DMS153 treated with DMSO at 0.1 percent for 48 hours (cell line): ENCODE measurements at regions not wholly inside any gene's neighbourhood (a gene's known extent, or its start where the extent isn't known, plus 50 kb on each side); places are given as distances from the start of the nearest gene placed in this dataset.
"Not testable (repeated sequence)": the region's sequence is repeated elsewhere in the genome, so short reads cannot be mapped to it uniquely, and the experiment has no call there.

ENCODE experiments used
- DNase-seq: peaks from one replicate; lab custom pipeline; 2025; ENCODE audit not compliant: unreplicated experiment; lab: John Stamatoyannopoulos, UW

DNA sequence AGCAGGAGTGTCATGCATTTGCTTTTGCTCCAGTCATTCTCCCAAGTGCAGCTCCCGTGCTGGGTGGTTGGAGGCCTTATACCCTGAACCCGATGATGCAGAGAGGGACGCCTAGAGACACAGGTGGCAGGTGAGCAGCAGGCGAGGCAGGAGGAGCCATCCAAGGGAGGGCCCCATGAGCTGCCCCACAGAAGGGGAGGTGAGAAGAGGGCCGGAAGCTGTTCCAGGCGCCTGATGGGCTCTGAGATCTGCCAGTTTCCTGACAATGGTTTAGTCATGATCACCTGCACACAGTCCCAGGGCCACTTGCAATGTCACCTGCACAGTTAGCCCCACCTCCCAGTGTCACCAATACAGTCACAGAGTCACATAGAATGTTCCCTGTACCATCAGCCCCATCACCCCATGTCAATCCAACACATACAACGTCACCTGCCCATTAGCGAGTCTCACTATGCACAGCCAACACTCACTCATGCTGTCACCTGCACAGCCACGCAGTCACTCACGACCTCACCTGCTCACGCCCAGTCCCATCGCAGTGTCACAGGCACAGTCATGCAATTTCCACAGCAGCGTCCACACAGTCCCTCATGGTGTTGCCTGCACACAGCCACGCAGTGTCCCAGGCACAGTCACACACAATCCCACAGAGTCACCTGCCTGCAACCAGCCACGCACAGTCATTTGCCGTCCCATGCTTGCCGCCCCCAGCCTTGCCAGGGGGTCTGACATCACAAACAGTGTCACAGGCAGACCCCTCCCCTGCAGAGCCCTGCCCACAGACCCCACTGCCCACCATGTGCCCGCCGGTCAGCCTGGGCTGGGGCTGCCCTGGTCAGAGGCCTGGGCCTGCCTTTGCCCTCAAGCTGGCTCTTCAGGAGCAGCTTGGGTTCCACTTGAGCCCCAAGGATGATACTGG lies 113.4 kb downstream of the LHX2 start:
- DNase-seq, result peak; percentile 84

DNA sequence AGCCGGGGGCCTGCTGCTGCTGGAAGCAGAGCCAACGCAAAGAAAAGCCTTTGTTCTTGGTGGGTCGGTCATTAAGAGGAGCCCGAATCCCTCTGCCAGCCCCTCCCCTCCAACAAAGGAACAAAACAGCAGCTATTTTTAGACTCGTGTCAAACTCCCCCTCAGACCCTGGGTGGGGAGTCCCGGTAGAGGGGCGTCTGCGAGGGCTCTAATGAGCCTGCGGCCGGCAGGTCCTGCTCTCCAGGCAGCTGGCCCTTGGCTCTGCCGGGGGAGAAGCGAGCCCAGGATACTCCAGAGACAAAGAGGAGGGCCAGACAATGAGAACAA lies 114.0 kb downstream of the LHX2 start:
- DNase-seq, result no peak

DNA sequence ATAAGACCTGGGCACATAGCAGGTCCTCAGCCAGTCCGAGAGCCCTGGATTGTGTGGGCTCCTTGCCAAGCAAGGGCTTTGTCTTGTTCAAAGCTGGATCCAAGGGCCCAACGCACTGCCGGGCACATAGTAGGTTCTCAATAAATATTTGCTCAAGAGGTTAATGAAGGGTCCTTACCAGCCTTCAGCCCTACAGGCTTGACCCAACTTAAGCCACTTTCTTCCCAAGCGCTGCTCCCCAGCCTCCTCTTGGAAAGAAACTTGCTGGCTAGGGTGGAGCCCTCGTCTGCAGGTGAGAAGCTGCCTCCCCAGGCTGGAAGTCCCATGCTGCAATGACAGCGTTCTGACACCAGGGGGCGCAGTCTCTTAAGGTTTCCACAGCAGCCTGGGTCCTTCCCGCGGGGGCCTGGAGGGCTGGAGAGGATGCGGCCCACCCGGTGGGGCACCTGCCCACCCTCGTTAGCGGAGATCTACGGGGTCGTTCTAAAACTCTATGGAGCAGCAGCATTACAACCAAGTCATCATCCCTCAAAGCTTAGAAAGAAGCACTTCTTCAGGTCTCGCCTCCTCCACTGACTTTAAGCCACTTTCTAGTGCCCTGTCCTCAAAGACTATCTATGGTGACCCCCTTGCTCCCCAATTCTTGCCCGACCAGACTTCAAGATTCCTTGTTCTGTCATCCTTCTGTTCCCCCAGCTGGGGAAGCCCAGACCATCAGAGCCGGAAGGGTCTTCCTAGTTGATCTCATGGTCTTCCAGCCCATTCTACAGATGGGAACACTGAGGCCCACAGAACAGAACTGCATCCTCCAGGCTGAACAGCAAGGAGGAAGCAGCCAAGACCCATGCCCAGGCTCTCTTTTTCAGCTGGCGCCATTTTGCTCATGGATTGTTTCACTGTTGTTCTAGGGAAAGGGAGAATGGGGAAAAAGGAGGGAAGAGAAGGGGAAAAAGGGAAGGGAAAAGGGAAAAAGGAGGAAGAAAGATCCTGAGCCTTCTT lies 115.4 kb downstream of the LHX2 start:
- peak; percentile 25 for DNase-seq

DNA sequence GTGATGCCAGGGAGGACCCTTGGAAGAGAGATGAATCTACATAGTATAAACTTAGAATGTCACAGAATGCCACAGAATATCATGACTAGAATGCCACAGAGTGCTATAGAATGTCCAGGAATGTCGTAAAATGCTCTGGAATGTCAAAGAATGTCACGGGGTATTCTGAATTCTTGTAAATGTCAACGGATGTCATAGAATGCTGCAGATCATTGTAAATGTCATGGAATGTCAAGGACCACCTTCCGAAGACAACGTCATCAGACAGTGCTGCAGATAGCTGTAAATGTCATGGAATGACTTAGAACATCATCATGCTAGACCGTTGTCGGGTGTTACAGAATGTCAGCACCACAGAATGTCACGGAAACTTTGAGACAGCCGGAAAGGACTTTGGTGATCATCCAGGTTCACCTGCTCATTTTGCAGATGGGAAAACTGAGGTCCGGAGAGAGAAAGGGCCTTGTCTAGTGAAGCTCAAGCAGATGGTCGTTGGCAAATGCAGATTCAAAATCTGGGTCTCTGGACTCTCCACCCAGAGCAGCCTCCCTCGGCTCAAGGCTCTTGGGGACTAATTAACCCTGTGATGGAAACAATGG lies 117.1 kb downstream of the LHX2 start:
- DNase-seq, result no peak

DNA sequence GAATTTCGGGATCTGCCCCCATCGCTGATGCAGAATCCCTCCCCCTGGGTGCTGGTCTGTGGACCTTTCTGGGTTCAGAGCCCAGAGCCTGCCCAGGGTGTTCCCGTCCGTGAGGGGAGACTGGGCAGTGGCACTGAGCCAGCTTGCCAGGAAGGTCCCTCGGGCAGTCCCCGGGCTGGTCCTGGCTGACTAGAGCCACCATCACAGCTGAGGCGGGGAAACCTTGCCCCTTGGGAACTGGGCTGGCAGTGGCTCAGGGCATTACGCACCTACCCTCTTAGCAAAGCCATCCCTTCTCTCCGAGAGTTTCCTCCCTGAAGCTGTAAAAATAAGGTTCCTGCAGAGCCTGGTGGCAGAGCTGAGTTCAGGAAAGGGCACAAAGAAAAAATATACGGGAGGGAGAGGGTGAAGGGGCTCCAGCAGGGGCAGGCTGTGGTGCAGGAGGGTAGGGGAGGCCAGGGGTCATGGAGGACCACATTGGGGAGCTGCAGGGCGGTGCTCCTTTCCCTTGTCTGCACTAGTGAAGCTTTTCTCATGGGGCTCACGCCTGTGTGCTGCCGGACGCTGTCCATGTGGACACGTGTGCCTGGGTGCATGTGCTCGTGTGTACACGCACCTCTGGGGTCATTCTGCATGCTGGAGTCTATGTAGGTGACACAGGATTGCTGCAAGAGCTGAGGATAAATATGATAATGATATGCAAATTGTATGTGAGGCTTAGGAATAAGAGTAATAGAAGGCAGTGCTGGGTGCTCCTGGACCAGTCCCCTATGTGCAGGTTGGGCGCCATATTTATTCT lies 118.9 kb downstream of the LHX2 start:
- DNase-seq, result peak; percentile 15

DNA sequence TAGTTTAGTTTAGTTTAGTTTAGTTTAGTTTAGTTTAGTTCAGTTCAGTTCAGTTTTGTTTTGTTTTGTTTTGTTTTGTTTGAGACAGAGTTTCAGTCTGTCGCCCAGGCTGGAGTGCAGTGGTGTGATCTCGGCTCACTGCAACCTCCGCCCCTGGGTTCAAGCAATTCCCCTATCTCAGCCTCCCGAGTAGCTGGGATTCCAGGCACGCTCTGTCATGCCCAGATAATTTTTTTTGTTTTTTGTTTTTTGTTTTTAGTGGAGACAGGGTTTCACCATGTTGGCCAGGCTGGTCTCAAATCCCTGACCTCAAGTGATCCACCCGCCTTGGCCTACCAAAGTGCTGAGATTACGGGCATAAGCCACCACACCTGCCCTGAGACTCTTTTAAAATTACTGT lies 120.0 kb downstream of the LHX2 start:
- not testable (repeated sequence) for DNase-seq

DNA sequence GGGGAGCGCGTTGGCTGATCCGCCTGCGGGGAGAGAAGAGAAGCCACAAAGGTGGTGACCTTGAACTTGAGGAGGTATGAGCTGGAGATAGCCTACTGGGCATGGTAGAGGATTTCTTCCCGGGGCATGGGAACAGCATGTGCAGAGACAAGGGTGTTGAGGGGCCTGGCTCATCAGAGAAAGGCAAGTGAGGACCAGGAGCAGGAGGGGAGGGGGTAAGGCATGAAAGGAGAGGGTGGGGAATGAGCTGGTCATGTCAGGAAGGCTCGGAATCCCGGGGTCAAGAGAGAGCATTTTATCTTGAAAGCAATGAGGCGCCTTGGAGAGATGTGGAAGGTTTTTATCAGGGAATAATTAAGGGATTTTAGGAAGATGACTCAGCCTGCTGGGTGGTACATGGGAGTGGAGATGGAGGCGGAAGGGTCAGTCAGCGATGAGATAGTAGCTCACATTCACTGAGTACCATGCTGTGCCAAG lies 121.1 kb downstream of the LHX2 start:
- DNase-seq, result no peak

DNA sequence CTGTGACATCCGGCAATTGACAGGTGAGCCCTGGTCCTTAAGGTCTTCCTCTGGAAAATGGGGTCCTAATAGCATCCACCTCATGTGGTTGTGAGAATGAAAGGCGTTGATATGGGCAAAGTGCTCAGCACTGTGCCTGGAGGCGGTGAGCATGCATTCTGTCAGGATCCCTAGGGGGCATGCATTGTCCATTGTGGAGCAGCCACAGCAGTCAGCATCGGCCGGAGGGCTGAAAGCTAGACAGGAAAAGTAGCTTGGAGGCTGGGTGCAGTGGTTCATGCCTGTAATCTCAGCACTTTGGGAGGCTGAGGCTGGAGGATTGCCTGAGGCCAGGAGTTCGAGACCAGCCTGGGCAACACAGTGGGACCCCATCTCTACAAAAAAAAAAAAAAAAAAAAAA lies 122.2 kb downstream of the LHX2 start:
- DNase-seq, result no peak

DNA sequence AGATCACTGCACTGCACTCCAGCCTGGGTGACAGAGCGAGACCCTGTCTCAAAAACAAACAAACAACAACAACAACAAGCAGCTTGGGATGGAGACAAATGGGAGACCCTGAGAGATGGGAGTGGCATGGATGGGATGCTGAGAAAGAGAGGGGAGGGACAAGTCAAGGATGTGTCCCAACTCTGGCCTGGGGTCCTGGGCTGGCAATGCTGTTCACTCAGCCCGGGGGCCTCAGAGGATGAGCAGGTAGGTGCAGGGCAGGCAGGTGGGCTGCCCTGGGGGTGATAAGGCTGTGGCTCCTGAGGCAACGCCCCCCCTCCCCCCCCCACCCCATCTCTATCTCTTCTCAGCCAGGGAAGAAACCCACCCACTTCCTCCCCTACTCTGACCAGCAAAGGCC lies 123.0 kb downstream of the LHX2 start:
- no peak for DNase-seq

DNA sequence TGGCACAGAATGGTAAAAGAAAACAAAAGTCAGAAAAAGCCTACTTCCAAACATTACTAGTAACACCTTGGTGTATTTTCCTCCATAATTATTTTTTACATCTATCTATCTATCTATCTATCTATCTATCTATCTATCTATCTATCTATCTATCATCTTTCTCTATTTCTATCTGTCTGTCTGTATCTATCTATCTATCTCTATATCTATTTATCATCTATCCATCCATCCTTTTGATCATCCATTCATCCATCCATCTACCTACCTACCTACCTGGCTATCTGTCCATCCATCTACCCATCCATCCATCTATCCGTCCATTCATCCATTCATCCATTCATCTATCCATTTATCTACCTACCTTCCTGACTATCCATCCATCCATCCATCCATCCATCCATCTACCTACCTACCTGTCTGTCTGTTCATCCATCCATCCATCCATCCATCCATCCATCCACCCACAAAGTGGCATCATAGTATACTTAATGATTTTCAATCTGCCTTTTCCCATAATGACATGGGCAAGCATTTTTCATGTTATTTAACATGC lies 121.9 kb upstream of the NEK6 start:
- DNase-seq, result no peak

DNA sequence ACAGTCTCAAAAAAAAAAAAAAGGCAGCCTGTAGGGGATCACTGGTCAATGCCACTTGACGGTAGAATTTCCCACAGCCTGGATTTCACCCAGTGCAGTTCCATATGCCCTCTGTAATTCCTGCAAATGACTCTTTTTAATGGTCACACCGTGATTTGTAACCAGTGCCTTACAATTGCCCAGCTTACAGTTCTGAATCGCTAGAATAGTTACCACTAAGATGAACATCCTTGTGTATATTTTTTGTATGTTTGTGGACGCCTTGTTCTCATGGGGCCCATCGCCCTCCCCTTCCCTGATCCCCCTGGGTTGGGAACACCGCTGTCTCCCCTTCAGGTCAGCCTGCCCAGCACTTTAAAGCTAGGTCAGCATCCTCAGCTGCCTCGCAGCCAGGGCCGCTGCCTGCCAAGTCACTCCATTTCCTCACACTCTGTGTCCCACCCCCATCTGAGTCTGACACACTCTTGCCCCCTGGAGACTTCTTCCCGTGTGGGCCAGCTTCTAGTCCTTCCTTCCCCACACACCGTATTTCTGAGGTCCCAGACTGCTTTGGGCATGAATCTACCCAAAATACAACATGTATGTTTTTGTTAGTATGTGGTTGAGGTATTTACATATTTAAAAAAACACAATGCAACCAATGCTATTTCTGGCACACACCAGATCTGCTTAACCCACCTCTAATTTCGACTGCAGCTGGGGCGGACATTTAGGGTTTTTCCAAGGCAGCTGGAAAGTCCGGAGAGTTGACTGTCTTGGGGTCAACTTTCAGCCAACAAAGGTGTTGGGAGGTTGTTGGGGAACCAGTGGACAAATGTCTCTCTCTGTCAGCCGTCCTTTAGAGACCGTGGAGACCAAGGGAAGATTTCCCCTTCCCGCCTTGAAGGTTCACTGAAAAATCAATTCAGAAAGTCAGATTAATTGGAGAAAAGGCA lies 120.5 kb upstream of the NEK6 start:
- no peak for DNase-seq

DNA sequence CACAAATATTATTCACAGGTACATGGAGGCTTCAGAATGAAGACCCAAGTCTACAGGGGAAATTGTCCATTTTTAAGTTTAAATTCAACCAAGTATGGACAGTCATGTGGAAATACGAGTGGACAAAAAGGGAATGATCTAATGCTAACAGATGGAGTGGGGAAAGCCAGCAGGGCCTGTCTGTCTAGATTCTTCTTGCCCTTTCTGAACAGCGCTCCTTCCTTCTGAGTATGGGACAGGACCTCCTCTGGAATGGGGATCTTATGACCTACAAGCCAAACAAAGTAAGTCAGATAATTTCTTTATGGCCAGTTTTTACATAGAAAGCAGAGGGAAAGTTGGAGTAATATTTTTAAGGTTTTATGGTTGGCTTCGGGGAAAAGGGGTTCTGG lies 119.8 kb upstream of the NEK6 start:
- no peak for DNase-seq

DNA sequence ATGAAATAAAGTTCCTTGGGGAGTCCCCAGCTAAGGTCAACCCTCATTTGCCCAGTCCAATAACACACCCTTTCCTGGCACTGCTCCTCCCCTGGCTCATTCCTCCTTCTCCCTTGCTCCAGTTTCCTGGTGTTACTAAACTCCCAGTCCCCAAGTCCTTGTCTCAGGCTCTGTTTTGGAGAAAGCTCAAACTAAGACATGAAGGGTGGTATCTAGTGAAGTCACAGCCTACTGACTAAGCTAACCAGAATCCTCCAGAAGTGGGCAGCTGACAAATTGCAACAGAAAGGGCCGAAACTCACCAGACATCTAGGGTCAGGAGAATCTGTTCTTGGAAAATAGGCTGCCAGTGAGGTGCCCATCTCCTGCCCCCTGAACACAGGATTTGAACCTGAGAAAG lies 118.7 kb upstream of the NEK6 start:
- no peak for DNase-seq

DNA sequence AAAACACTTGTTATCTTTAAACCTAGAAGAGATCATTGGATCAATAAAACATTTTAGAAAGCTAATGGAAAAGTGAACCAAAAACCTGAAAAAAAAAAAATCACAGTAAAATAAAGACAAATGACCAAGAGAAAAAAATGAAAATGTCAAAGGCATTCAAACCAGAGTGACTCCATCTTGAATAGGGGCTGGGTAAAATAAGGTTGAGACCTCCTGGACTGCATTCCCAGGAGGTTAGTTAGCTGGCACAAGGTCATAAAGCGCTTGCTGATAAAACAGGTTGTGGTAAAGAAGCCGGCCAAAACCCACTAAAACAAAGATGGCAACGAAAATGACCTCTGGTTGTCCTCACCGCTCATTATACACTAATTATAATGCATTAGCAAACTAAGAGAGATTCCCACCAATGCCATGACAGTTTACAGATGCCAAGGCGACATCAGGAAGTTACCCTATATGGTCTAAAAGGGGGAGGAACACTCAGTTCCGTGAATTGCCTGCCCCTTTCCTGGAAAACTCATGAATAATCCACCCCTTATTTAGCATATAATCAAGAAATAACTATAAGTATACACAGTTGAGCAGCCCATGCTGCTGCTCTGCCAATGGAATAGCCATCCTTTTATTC lies 116.7 kb upstream of the NEK6 start:
- no peak for DNase-seq

DNA sequence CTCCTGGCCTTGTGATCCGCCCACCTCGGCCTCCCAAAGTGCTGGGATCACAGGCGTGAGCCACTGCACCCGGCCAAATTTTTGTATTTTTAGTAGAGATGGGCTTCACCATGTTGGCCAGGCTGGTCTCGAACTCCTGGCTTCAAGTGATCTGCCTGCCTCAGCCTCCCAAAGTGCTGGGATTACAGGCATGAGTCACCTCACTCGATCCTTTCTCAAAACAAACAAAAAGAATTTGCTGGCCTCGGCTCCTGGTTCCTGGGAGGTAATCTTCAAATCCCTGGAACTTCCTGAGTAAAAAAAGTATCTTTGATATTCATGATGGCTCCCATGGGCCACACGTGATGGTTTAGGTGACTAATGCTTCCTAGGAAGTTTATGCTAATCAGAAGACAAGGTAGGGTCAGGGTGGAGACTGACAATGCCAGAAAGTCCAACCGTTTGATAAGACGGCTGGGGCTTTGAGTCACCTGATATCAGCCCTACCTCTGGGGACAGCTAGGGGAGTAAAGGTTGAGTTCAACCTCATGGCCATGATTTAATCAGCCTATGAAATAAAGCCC lies 113.1 kb upstream of the NEK6 start:
- DNase-seq, result not testable (repeated sequence)

DNA sequence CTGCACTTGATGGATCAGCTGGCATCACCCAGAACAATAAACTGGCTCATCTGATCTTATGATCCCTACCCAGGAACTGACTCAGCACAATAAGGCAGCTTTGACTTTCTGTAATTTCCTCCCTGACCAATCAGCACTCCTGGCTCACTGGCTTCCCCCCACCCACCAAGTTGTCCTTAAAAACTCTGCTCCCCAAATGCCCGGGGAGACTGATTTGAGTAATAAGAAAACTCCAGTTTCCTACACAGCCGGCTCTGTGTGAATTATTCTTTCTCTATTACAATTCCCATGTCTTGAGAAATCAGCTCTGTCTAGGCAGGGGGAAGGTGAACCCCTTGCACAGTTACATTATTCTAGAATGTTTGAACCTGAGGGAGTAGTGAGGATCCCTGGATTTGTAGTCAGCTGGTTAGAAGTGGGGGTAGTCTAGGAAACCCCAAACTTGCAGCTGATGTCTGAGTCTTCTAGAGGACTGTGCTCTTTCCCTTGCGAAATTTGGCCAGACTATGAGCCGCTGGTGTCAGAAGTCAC lies 111.7 kb upstream of the NEK6 start:
- DNase-seq, result no peak

DNA sequence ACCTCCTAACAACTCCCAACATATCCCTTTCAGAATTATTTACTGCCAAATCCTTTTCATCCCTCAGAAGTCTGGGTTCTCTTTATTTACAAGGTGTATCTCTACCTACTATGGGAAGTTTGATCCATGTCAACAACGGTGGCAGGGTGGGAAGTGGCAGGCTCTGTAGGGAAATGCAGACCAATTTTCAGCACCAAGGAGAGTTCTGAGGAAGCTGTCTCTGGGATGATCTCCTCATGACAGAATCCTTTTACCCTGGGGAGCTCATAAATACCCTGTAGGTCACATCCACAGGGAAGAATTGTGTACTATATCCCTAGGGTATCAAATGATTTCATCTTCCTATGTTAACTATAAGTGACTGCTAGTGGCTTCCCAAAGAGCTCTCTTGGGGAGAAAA lies 107.8 kb upstream of the NEK6 start:
- no peak for DNase-seq

DNA sequence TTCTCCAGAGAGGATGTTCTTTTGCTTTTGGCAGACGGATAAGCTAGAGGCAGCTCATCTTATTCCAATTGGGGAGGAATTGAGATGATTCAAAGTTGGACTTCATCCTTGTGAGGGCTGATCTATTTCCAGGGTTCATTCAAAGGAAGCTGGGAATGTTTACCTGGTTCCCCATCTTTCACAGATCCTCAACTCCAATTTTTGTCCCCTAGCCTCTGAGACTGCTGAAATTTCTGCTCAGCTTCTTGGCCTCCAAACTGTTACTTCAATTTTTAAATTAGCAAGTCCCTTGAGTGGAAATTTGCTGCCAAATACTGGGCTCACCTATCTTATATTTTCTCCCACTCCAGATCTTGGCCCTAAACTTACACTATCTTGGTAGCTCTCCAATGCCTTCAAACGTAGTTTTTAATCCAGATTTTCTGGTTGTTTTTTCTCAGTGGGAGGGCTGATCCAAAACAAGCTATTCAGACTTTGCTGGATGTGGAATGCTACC lies 93.9 kb upstream of the NEK6 start:
- DNase-seq, result no peak
